Left ventricle myocardium inferior (tissue), 1 donor: ENCODE measurements at regions not wholly inside any gene's neighbourhood (a gene's known extent, or its start where the extent isn't known, plus 50 kb on each side); places are given as distances from the start of the nearest gene placed in this dataset.

Experiments
- DNase-seq: peaks from one replicate; pipeline ENCODE4 v3.0.0-alpha.2; 2020
- H3K27ac ChIP-seq: fragments of 200-600 bp; replicated peaks from 2 replicates; pipeline ENCODE4 v1.8.0; 2021
- H3K27me3 ChIP-seq: fragments of 200-600 bp; 2 replicates; pipeline ENCODE4 v1.8.0; 2021; ENCODE audit warnings: low read depth
- H3K36me3 ChIP-seq: fragments of 200-600 bp; 2 replicates; pipeline ENCODE4 v1.8.0; 2021
- H3K4me1 ChIP-seq: fragments of 200-600 bp; 2 replicates; pipeline ENCODE4 v1.8.0; 2021
- H3K4me3 ChIP-seq: fragments of 200-600 bp; 2 replicates; pipeline ENCODE4 v1.8.0; 2021; ENCODE audit warnings: mild to moderate bottlenecking, moderate library complexity
- H3K9me3 ChIP-seq: fragments of 200-600 bp; replicated peaks from 2 replicates; pipeline ENCODE4 v1.8.0; 2021
- intact Hi-C: fragments of 100-400 bp; cut with micrococcal nuclease; formaldehyde crosslinking; loops from one replicate; pipeline ENCODE4 v1.11.0; 2022
- TF ChIP-seq, protein P1 (sequence below): fragments of 200-600 bp; IDR thresholded peaks from 2 replicates; pipeline ENCODE4 v1.8.0; 2021; ENCODE audit warnings: antibody characterized with exemption, mild to moderate bottlenecking, borderline replicate concordance
- donor health status: DM: no; HTN: yes; CAD: no; lungs with severe emphysema.

DNA sequence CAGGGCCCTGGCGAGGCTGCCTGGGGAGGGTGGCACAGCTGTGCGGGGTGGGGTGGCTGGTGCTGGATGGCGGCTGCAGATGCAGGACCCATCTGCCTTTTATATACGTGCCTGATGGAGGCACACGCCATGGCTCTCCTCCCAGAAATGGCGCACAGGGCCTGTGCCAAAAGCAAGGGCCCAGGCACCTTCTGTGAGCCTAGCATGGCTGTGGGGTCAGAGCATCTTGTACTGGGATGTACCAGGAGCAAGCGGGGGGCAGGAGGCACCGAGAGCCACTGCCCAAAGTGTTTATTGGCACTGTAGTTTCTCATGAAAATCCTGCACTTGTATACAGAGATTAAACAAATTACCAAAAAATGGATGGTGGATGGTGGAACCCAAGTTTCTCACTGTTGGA is 724.1 kb downstream of the GALR1 start:
- intact Hi-C loops = no loop called here
- peaks cover 9% of the 10 kb centered on the region for H3K27me3 ChIP-seq
- no peak for DNase-seq
- H3K4me3 ChIP-seq = no peak overlapping the region
- H3K9me3 ChIP-seq = no peaks in the 10 kb centered on the region
- TF ChIP-seq, protein P1, sequence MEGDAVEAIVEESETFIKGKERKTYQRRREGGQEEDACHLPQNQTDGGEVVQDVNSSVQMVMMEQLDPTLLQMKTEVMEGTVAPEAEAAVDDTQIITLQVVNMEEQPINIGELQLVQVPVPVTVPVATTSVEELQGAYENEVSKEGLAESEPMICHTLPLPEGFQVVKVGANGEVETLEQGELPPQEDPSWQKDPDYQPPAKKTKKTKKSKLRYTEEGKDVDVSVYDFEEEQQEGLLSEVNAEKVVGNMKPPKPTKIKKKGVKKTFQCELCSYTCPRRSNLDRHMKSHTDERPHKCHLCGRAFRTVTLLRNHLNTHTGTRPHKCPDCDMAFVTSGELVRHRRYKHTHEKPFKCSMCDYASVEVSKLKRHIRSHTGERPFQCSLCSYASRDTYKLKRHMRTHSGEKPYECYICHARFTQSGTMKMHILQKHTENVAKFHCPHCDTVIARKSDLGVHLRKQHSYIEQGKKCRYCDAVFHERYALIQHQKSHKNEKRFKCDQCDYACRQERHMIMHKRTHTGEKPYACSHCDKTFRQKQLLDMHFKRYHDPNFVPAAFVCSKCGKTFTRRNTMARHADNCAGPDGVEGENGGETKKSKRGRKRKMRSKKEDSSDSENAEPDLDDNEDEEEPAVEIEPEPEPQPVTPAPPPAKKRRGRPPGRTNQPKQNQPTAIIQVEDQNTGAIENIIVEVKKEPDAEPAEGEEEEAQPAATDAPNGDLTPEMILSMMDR = no peak
- no peaks in the 10 kb centered on the region for H3K4me1 ChIP-seq
- no peaks in the 10 kb centered on the region for H3K36me3 ChIP-seq
- H3K27ac ChIP-seq = no peak overlapping the region

DNA sequence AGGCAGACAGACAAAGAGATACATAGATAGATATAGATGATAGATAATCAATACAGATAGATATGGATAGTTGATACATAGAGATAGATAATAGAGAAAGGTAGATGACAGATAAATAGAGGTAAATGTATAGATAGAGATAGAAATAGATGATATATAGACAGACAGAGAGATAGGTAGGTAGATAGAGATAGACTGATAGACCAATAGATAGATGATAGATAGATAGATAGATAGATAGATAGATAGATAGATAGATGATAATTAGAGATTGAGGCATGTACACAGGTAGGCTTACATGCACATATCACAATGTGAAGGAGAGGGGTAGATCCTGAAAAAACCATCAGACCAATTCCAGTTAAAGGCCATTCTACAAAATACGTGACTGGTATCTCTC is 724.7 kb downstream of the GALR1 start:
- TF ChIP-seq, protein P1 = no peak
- Histone ChIP-seq H3K4me1 (no peaks in the 10 kb centered on the region), H3K27me3 (peaks cover 9% of the 10 kb centered on the region), H3K4me3 (no peak overlapping the region), H3K9me3 (no peaks in the 10 kb centered on the region), H3K27ac (no peak overlapping the region), H3K36me3 (no peaks in the 10 kb centered on the region)
- intact Hi-C loops = no loop called here
- no peak for DNase-seq

DNA sequence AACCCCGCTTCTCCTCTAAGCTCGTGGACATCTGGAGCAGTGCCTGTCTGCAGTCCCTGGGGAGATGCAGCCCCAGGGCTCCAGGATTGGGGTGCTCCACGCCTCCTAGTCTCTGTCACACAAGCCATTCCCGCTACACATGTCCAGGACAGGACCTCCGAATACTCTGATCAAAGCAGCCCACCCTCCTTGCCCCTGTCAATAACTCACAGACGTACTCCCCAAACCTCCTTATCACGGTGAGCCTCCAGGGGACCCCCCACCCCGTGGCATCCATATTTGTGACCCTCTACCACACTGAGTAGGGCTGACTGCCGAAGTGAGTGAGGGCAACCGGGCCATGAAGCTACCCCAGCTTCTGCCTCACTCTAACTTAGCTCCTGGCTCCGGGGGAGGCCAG is 727.7 kb downstream of the GALR1 start:
- TF ChIP-seq, protein P1 = no peak
- DNase-seq = no peak
- Histone ChIP-seq H3K36me3 (no peaks in the 10 kb centered on the region), H3K4me1 (no peaks in the 10 kb centered on the region), H3K9me3 (no peaks in the 10 kb centered on the region), H3K4me3 (no peak overlapping the region), H3K27me3 (peaks cover 12% of the 10 kb centered on the region), H3K27ac (no peak overlapping the region)
- intact Hi-C loops = no loop called here

DNA sequence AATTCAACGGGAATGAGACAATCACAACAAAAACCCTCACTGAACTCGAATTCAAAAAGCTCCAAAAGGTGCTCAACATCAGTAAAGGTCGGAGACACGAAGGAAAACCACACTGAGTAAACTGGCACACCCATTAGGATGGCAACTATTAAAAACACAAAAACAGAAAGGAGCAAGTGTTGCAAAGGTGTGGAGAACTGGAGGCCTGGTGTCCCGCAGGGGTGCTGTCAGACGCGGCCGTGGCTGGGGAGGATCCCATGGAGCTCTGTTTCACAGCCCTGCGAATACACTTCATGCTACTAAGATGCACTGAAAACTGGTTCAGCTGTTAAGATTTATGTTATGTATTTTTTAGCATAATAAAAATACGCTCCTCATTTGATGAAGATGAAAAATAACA is 730.6 kb downstream of the GALR1 start:
- no peak for DNase-seq
- no peak overlapping the region for H3K27ac ChIP-seq
- H3K9me3 ChIP-seq = no peaks in the 10 kb centered on the region
- peaks cover 7% of the 10 kb centered on the region for H3K27me3 ChIP-seq
- no peak overlapping the region for H3K4me3 ChIP-seq
- H3K4me1 ChIP-seq = no peaks in the 10 kb centered on the region
- TF ChIP-seq, protein P1 = no peak
- intact Hi-C loops = no loop called here
- H3K36me3 ChIP-seq = no peaks in the 10 kb centered on the region

DNA sequence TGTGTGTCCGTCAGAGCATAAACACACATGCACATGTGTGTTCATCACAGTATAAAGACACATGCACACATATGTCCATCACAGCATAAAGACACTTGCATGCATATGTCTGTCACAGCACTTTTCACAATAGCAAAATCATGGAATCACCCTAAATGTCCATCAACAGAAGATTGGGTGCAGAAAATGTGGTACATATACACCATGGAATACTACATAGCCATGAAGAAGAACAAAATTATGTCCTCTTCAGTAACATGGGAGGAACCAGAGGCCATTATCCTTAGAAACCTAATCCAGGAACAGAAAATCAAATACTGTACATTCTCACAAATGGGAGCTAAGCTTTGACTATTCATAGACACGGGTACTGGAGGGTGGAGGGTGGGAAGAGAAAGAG is 732.2 kb downstream of the GALR1 start:
- intact Hi-C loops = no loop called here
- Histone ChIP-seq H3K4me1 (no peaks in the 10 kb centered on the region), H3K27ac (no peak overlapping the region), H3K27me3 (peaks cover 7% of the 10 kb centered on the region), H3K9me3 (no peaks in the 10 kb centered on the region), H3K4me3 (no peak overlapping the region), H3K36me3 (no peaks in the 10 kb centered on the region)
- TF ChIP-seq, protein P1 = no peak
- no peak for DNase-seq

DNA sequence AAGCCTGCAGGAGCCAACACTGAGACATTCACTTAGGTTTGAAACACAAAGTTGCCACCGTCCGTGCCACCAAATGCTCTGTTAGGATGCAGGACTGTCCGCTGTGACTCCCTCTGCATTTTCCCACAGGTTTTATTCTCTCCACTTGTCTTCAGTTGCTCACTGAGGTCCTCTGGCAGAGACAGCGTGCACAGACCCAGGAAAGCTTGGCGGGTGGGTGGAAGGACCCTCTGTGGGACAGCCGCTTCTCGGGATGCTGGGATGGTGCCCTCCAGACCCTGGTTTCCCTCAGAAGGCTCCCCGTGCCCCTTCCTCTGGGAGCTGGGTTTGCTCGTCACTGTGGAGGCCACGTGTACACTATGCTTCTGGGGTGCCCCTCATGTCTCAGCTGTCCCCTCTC is 733.6 kb downstream of the GALR1 start:
- no peaks in the 10 kb centered on the region for H3K9me3 ChIP-seq
- intact Hi-C loops = no loop called here
- no peaks in the 10 kb centered on the region for H3K4me1 ChIP-seq

More for the DNA sequence above, 733.6 kb downstream of the GALR1 start:
- DNase-seq = no peak
- TF ChIP-seq, protein P1 = no peak
- Histone ChIP-seq H3K27me3 (peaks cover 7% of the 10 kb centered on the region), H3K4me3 (no peak overlapping the region), H3K27ac (no peak overlapping the region), H3K36me3 (no peaks in the 10 kb centered on the region)
